ENCODE measurements at regions not wholly inside any gene's neighbourhood (a gene's known extent, or its start where the extent isn't known, plus 50 kb on each side); places are given as distances from the start of the nearest gene placed in this dataset.

DNA sequence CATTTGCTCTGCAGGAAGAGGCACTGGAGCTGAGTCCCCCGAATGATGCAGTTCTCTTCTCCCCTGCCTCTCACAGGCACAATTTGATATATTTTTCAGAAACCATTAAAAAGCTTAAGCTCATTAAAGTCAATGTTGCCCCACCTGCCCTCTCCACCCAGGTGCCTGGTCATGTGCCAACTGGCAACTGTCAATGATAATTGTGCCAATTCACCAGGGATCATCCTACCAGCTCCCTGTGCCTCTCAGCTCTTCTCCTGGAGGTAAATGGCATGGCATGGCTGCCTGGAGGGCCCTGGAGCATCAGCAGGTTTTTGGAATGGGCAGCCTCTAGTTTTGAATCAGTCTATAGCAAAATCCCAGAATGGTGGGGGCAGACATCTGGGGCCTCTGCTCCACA, 279.6 kb upstream of the ID2 start:
- TF ChIP-seq, protein P1, sequence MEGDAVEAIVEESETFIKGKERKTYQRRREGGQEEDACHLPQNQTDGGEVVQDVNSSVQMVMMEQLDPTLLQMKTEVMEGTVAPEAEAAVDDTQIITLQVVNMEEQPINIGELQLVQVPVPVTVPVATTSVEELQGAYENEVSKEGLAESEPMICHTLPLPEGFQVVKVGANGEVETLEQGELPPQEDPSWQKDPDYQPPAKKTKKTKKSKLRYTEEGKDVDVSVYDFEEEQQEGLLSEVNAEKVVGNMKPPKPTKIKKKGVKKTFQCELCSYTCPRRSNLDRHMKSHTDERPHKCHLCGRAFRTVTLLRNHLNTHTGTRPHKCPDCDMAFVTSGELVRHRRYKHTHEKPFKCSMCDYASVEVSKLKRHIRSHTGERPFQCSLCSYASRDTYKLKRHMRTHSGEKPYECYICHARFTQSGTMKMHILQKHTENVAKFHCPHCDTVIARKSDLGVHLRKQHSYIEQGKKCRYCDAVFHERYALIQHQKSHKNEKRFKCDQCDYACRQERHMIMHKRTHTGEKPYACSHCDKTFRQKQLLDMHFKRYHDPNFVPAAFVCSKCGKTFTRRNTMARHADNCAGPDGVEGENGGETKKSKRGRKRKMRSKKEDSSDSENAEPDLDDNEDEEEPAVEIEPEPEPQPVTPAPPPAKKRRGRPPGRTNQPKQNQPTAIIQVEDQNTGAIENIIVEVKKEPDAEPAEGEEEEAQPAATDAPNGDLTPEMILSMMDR (conservative IDR thresholded peaks at IDR 0.05; ENCODE audit: control insufficient read depth, insufficient read depth, low read depth, low read length) = no peak
- no peak for DNase-seq (ENCODE audit: low read depth)
- H3K4me3 ChIP-seq (ENCODE audit: control insufficient read depth, low read depth, low read length) = no peak overlapping the region

DNA sequence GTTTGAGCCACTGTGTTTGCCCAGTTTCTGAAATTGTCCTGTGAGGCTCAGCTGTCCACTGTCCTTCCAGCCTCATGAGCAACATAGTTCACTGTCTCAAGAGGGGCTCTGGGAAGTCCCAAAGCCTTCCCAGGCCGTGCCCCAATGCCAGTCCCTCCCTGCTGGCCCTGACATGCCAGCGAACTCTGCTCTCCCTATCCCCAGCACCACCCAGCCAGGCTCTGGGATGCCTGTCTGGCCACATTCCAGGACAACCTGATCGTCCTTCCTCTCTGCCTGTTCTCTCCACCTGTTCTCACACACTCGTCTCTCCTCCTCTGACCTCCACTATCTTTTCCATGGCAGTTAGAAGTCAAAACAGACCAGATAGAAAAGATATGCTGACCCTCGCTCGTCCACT, 278.0 kb upstream of the ID2 start:
- H3K4me3 ChIP-seq (ENCODE audit: control insufficient read depth, low read depth, low read length) = no peak overlapping the region
- TF ChIP-seq, protein P1 (conservative IDR thresholded peaks at IDR 0.05; ENCODE audit: control insufficient read depth, insufficient read depth, low read depth, low read length) = no peak
- no peak for DNase-seq (ENCODE audit: low read depth)

DNA sequence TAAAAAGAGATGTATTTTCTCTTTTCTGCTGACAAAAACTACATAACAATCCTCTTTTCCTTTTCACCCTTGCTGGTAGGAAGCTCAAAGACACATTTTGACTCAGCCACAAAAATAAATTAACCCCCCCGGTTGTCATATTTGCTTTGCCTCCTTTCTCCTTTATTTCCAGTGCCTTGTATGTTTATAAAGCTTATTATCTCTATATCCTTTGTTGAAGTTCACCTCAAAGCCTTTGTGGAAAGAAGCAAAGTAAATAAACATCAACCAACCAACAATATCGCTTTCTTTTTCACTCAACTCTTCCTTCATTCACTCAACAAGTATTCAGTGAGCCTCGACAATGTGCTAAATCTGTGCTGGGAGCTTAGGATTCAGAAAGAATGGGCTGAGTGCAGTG, 276.5 kb upstream of the ID2 start:
- DNase-seq (ENCODE audit: low read depth) = no peak
- H3K4me3 ChIP-seq (ENCODE audit: control insufficient read depth, low read depth, low read length) = no peak overlapping the region
- TF ChIP-seq, protein P1 (conservative IDR thresholded peaks at IDR 0.05; ENCODE audit: control insufficient read depth, insufficient read depth, low read depth, low read length) = no peak

DNA sequence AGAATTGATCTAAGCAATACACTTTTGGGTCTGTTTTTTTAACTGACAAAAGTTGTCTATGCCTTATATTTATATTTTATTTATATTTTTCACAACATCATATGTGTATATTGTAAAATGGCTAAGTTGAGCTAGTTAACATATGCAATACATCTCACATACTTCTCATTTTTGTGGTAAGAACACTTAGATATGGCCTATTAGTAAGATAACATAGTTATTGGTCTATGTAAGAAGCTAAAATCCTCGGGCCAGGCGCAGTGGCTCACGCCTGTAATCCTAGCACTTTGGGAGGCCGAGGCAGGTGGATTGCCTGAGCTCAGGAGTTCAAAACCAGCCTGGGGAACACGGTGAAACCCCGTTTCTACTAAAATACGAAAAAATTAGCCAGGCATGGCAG, 275.6 kb upstream of the ID2 start:
- TF ChIP-seq, protein P1 (conservative IDR thresholded peaks at IDR 0.05; ENCODE audit: control insufficient read depth, insufficient read depth, low read depth, low read length) = no peak
- no peak for DNase-seq (ENCODE audit: low read depth)
- no peak overlapping the region for H3K4me3 ChIP-seq (ENCODE audit: control insufficient read depth, low read depth, low read length)

DNA sequence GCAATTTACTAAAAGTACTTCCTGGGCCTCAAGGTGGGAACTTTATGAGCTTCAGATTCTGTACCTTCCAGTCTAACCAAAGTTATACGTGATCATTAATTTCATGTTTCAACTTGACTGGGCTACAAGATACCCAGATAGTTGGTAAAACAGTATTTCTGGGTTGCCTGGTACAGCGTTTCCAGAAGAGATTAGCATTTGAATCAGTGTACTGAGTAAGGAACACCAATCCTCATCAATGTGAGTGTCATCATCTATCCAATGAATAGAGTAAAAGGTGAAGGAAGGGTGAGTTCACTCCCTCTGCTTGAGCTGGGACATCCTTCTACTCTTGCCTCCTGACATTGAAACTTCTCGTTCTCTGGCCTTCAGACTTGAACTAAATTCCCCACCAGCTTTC, 274.5 kb upstream of the ID2 start:
- H3K4me3 ChIP-seq (ENCODE audit: control insufficient read depth, low read depth, low read length) = no peak overlapping the region
- TF ChIP-seq, protein P1 (conservative IDR thresholded peaks at IDR 0.05; ENCODE audit: control insufficient read depth, insufficient read depth, low read depth, low read length) = no peak
- DNase-seq (ENCODE audit: low read depth) = no peak

DNA sequence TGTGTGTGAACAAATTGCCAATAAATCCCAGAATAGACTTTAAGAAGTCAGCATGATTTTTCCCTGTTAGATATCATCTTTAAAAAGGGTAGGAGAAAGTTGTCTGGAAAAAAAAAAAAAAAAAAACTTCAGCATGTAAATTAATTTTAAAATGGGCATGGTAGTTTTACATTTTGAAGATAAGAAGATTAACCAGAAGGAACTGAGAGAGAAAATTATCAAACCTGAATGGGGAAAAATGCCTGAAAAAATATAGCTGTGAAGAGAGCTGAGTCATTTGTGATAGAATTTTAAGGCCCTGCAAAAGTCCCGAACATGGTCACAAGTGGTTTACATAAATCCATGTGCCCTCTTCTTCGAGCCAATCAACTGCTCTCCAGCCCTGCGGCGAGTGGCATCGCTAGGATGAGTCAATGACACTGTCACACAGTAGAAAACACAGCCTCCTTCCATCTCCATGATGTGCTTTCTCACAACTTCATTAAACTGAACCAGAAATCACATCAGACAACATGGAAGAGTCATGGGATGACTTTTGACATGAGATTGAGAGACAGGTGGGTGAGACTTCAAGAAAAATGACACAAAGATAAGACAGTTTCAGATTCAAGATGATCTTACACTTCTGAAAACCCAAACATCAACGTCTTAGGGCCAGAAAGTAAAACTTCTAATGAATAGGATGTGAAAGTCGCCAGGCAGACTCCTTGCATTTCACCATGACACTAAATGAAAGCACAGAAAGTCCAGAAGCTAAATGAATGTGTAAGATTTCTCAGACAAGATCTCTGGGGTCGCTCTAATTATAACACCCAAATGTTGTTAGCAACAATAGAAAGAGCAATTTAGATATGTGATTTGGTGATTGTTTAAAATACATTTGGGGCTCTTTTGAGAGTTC, 273.0 kb upstream of the ID2 start:
- no peak overlapping the region for H3K4me3 ChIP-seq (ENCODE audit: control insufficient read depth, low read depth, low read length)
- TF ChIP-seq, protein P1 (conservative IDR thresholded peaks at IDR 0.05; ENCODE audit: control insufficient read depth, insufficient read depth, low read depth, low read length) = no peak
- no peak for DNase-seq (ENCODE audit: low read depth)

Measured in fibroblast of mammary gland (primary cell).